ENCODE measurements at regions not wholly inside any gene's neighbourhood (a gene's known extent, or its start where the extent isn't known, plus 50 kb on each side); places are given as distances from the start of the nearest gene placed in this dataset.

DNA sequence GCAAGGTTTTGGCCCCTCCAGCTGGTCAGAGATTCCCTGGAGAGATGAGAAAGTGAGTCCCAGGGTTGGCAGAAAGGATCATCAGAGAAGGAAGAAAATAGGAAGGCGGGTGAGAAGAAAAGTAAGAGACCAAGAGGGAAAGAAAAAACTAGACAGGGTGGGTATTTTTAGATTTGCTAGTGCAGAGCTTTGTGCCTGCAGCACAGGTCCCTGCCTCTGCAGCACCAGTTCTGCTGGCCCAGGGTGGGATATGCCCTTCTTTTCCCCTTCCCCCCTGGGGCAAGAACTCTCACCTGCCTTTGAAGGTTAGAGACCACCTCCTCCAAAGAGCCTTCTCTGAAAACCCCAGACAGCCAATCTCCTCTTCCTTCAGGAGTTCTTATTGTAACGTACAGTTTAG lies 90.3 kb upstream of the EGFLAM start:
- Histone ChIP-seq H3K4me2 (ENCODE audit: low read depth, low read length) (no peak overlapping the region), H3K4me3 (ENCODE audit: insufficient read depth, low read depth, low read length) (no peak overlapping the region), H2AK9ac (replicated peaks; ENCODE audit: low read depth, low read length, poor library complexity) (no peak overlapping the region), H3K79me1 (ENCODE audit: low read depth in 1 of 2, low read length in 2 of 2) (no peaks in the 10 kb centered on the region), H4K5ac (ENCODE audit: low read depth, low read length) (no peak overlapping the region), H4K20me1 (ENCODE audit: insufficient read depth, low read length) (no peaks in the 10 kb centered on the region), H3K14ac (replicated peaks; ENCODE audit: low read depth, low read length) (no peak overlapping the region), H3K9me1 (ENCODE audit: insufficient read depth, low read length) (no peaks in the 10 kb centered on the region), H3K27ac (ENCODE audit: insufficient read depth, low read length) (no peak overlapping the region), H3K36me3 (ENCODE audit: control insufficient read depth, insufficient read depth, low read length) (no peaks in the 10 kb centered on the region), H3K23ac (ENCODE audit: low read depth, low read length) (no peak overlapping the region), H2BK20ac (ENCODE audit: low read depth, low read length) (no peak overlapping the region), H2AK5ac (ENCODE audit: low read depth, low read length) (no peak overlapping the region), H2BK120ac (ENCODE audit: low read depth, low read length) (no peak overlapping the region), H2AFZ (replicated peaks; ENCODE audit: low read length, poor library complexity) (no peak overlapping the region), H3K18ac (ENCODE audit: low read depth, low read length) (no peak overlapping the region), H3K27me3 (ENCODE audit: control insufficient read depth, insufficient read depth, low read length) (peaks cover 9% of the 10 kb centered on the region; the same call in 1 of the 2 replicates), H3K9me3 (ENCODE audit: control insufficient read depth, insufficient read depth, low read length) (no peaks in the 10 kb centered on the region), H3K4me1 (ENCODE audit: control insufficient read depth, insufficient read depth, low read length) (no peaks in the 10 kb centered on the region), H2BK15ac (ENCODE audit: low read depth, low read length) (no peak overlapping the region), H2BK5ac (ENCODE audit: low read depth, low read length, poor library complexity, severe bottlenecking) (no peak overlapping the region), H3K56ac (ENCODE audit: extremely low read depth, insufficient read depth, low read length) (no peak overlapping the region), H3K4ac (ENCODE audit: low read depth, low read length) (no peak overlapping the region), H4K8ac (ENCODE audit: low read depth in 2 of 2, low read length in 2 of 2) (no peak overlapping the region), H3K9ac (ENCODE audit: low read depth, low read length) (no peak overlapping the region), H4K91ac (ENCODE audit: insufficient read depth, low read depth, low read length) (no peak overlapping the region)
- in situ Hi-C loops (cut with MboI; ENCODE audit: low sequenced_read_pairs) (no loop called here), dilution Hi-C loops (cut with HindIII; ENCODE audit: low sequenced_read_pairs, unreplicated experiment) (no loop called here), intact Hi-C loops (cut with micrococcal nuclease) (no loop called here)
- DNase-seq (no peak), ATAC-seq (ENCODE audit: low read depth) (no peak)
- ChIA-PET POLR2A (ENCODE audit: unreplicated experiment) (no interaction called here), CTCF (no interaction called here)
- BruUV-seq (replicated peaks), result no TSS peak
- TF ChIP-seq MAFK (IDR thresholded peaks at IDR 0.05; ENCODE audit: low read depth, low read length) (no peak), BHLHE40 (IDR thresholded peaks at IDR 0.05; ENCODE audit: low read depth, low read length) (no peak), NFE2L2 (IDR thresholded peaks at IDR 0.05; ENCODE audit: low read depth, low read length) (no peak), RAD21 (IDR thresholded peaks at IDR 0.05; ENCODE audit: low read length) (no peak), MXI1 (IDR thresholded peaks at IDR 0.05; ENCODE audit: borderline replicate concordance, low read depth, low read length) (no peak), POLR2A (IDR thresholded peaks at IDR 0.05; ENCODE audit: low read depth, low read length) (no peak), FOS (IDR thresholded peaks at IDR 0.05; ENCODE audit: low read depth, low read length) (no peak), RCOR1 (IDR thresholded peaks at IDR 0.05; ENCODE audit: insufficient replicate concordance, low read length) (no peak), SMC3 (IDR thresholded peaks at IDR 0.05; ENCODE audit: low read depth, low read length) (no peak), MAZ (IDR thresholded peaks at IDR 0.05; ENCODE audit: borderline replicate concordance, low read depth, low read length) (no peak), CEBPB (IDR thresholded peaks at IDR 0.05; ENCODE audit: low read depth, low read length) (no peak), RFX5 (IDR thresholded peaks at IDR 0.05; ENCODE audit: low read depth, low read length) (no peak), CHD1 (IDR thresholded peaks at IDR 0.05; ENCODE audit: low read depth, low read length) (no peak)
- TF ChIP-seq, protein P1, sequence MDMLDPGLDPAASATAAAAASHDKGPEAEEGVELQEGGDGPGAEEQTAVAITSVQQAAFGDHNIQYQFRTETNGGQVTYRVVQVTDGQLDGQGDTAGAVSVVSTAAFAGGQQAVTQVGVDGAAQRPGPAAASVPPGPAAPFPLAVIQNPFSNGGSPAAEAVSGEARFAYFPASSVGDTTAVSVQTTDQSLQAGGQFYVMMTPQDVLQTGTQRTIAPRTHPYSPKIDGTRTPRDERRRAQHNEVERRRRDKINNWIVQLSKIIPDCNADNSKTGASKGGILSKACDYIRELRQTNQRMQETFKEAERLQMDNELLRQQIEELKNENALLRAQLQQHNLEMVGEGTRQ (IDR thresholded peaks at IDR 0.05; ENCODE audit: low read depth, low read length), result no peak
- TF ChIP-seq, protein P2, sequence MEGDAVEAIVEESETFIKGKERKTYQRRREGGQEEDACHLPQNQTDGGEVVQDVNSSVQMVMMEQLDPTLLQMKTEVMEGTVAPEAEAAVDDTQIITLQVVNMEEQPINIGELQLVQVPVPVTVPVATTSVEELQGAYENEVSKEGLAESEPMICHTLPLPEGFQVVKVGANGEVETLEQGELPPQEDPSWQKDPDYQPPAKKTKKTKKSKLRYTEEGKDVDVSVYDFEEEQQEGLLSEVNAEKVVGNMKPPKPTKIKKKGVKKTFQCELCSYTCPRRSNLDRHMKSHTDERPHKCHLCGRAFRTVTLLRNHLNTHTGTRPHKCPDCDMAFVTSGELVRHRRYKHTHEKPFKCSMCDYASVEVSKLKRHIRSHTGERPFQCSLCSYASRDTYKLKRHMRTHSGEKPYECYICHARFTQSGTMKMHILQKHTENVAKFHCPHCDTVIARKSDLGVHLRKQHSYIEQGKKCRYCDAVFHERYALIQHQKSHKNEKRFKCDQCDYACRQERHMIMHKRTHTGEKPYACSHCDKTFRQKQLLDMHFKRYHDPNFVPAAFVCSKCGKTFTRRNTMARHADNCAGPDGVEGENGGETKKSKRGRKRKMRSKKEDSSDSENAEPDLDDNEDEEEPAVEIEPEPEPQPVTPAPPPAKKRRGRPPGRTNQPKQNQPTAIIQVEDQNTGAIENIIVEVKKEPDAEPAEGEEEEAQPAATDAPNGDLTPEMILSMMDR (conservative IDR thresholded peaks at IDR 0.05; ENCODE audit: low read depth, low read length), result no peak
- no CpG with 5 or more reads among the region's 2 CpGs for WGBS, 2 experiments (ENCODE audit: extremely low coverage in 2 of 2, insufficient read length in 1 of 2)
